ENCODE measurements at regions not wholly inside any gene's neighbourhood (a gene's known extent, or its start where the extent isn't known, plus 50 kb on each side); places are given as distances from the start of the nearest gene placed in this dataset.

DNA sequence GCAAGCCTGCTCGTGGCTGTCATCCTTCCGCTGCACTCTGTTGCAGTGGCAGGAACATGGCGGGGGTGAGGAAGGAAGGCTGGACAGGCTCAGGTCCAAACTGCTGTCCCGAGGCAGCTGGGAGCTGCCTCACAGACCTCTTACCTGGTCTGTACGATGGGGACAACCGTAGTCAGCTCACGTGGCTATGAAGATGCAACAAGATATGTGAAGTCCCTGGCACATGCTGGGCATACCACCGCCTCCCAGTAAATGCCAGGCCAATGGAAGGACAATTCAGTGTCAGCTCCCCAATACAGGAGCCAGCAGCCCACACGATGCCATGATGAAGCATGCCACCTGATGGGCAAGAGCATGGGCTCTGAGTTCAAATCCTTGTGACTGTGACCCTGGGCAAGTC lies 344.4 kb downstream of the CYRIA start (continued):
- TF ChIP-seq PHF8 (conservative IDR thresholded peaks at IDR 0.05; ENCODE audit: low read depth, low read length): no peak
- no peak for TF ChIP-seq RBBP5 (IDR thresholded peaks at IDR 0.05; ENCODE audit: borderline replicate concordance, low read depth, low read length)
- TF ChIP-seq, protein P1, sequence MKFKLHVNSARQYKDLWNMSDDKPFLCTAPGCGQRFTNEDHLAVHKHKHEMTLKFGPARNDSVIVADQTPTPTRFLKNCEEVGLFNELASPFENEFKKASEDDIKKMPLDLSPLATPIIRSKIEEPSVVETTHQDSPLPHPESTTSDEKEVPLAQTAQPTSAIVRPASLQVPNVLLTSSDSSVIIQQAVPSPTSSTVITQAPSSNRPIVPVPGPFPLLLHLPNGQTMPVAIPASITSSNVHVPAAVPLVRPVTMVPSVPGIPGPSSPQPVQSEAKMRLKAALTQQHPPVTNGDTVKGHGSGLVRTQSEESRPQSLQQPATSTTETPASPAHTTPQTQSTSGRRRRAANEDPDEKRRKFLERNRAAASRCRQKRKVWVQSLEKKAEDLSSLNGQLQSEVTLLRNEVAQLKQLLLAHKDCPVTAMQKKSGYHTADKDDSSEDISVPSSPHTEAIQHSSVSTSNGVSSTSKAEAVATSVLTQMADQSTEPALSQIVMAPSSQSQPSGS (IDR thresholded peaks at IDR 0.05; ENCODE audit: low read length): no peak

Measured in H1 (cell line).